Heart left ventricle (tissue), 16 donors: ENCODE measurements at regions not wholly inside any gene's neighbourhood (a gene's known extent, or its start where the extent isn't known, plus 50 kb on each side); places are given as distances from the start of the nearest gene placed in this dataset.

ENCODE experiments used
- ATAC-seq, 4 donors: fragments of 200-7000 bp; cut with Tn5 transposase; one replicate each; pipeline ENCODE4 v1.9.1; 2020 to 2022; ENCODE audit warnings: moderate library complexity in 4 of 4, mild to moderate bottlenecking in 3 of 4, moderate number of reproducible peaks in 1 of 4
- DNase-seq, 5 donors: peaks; one replicate each; pipeline ENCODE4 v3.0.0-alpha.2; 2020
- H3K27ac ChIP-seq, 12 donors: fragments of 200-600 bp; sonication (generic) in 4 of 12; one replicate each; pipeline versions ENCODE4 v1.5.0 to v1.8.0; 2016 to 2022; ENCODE audit warnings: mild to moderate bottlenecking in 2 of 12
- H3K27me3 ChIP-seq, 9 donors: fragments of 200-600 bp; sonication (generic) in 2 of 9; one replicate each; pipeline versions ENCODE4 v1.5.1 to v1.8.0; 2016 to 2022; ENCODE audit warnings: mild to moderate bottlenecking in 3 of 9
- H3K36me3 ChIP-seq, 9 donors: fragments of 200-600 bp; sonication (generic) in 2 of 9; one replicate each; pipeline versions ENCODE4 v1.5.0 to v1.8.0; 2018 to 2022; ENCODE audit warnings: mild to moderate bottlenecking in 2 of 9
- H3K4me1 ChIP-seq, 12 donors: fragments of 200-600 bp; sonication (generic) in 4 of 12; one replicate each; pipeline versions ENCODE4 v1.5.0 to v1.8.0; 2016 to 2022; ENCODE audit warnings: mild to moderate bottlenecking in 3 of 12
- H3K4me3 ChIP-seq, 12 donors: fragments of 200-600 bp; sonication (generic) in 4 of 12; one replicate each; pipeline versions ENCODE4 v1.5.0 to v1.8.0; 2017 to 2022; ENCODE audit warnings: mild to moderate bottlenecking in 9 of 12, moderate library complexity in 4 of 12
- H3K9me3 ChIP-seq, 12 donors: fragments of 200-600 bp; sonication (generic) in 4 of 12; one replicate each; pipeline versions ENCODE4 v1.5.0 to v1.8.0; 2016 to 2022; ENCODE audit warnings: mild to moderate bottlenecking in 1 of 12
- POLR2A ChIP-seq, 2 donors: fragments of 450-650 bp; IDR thresholded peaks; one replicate each; pipeline ENCODE4 v1.6.1; 2017; ENCODE audit warnings: antibody characterized with exemption in 2 of 2, mild to moderate bottlenecking in 2 of 2, moderate library complexity in 2 of 2
- WGBS, 4 donors: extraction: QIAGEN DNeasy Blood & Tissue Kit in 2 of 4; methylation state at CpG; one replicate each; pipeline versions ENCODE4 v1.1.5 to v1.1.7; 2013 to 2018; 5-methylcytosine and 5-hydroxymethylcytosine counted together
- intact Hi-C, 10 donors: fragments of 100-400 bp; cut with DNase I; formaldehyde crosslinking; loops; one replicate each; pipeline versions ENCODE4 v1.11.1 to v1.14.2; 2022
- TF ChIP-seq, protein P1 (sequence below), 12 donors: fragments of 200-600 bp; sonication (generic) in 4 of 12; IDR thresholded peaks; one replicate each; pipeline versions ENCODE4 v1.5.0 to v1.8.0; 2018 to 2022; ENCODE audit warnings: antibody characterized with exemption in 12 of 12, mild to moderate bottlenecking in 5 of 12
- donor health status: ischemic (EF 13 %, LVEDD 7.1; RV severe dilation, severe dysfunction).
- donor health status: healthy with polysubstance abuse.
- donor health status: DM: no; HTN: yes; CAD: no.
- donor health status: DM: no; HTN: no; CAD: no.
- donor health status: ischemic (EF 25% LVEDD 6.9; RV normal size, moderate dysfunction).
- donor health status: ischemic (EF 25% LVEDD 5.7; RV mildly dilated, moderate dysfunction).
- donor health status: healthy.
- donor health status: DM: yes; HTN: yes; CAD: no.
- donor health status: ischemic (EF 35%, LVEDD 5.7; RV mildly dilated, moderate dysfunction).
- donor health status: nonischemic (EF 11% LVEDD 7.7; RV severe dilation, severe dysfunction).
- donor health status: DM: yes; HTN: yes; CAD: no.
- donor health status: PGD.
- donor health status: ischemic (EF 29% LVEDD 5.4; RV normal size, mild dysfunction).
- donor health status: nonischemic (EF 23%, LVEDD 6.1; RV moderate dilation, normal function).

DNA sequence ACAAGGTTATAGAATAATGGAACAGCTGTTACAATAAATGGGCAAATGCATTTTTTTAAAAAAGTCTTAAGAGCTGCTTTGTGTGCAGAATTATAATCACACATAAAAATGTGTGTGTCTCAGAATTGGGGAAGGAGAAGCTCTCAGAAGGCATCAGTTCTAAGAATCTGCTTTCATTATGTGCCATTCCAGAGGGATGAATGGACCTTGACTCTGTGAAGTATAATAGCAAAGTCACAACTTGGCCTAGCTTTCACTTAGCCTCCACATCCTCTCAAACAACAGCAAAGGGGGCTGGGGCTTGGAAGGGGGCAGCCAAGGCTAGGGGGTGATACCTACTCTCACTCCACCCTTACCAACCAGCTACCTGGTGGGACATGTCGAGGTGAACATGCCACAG lies 265.0 kb downstream of the CDC5L start:
- WGBS, 4 donors = 83 to 100% (median 93%) methylated on average over 1 of the region's 1 CpG
- no peak for DNase-seq

DNA sequence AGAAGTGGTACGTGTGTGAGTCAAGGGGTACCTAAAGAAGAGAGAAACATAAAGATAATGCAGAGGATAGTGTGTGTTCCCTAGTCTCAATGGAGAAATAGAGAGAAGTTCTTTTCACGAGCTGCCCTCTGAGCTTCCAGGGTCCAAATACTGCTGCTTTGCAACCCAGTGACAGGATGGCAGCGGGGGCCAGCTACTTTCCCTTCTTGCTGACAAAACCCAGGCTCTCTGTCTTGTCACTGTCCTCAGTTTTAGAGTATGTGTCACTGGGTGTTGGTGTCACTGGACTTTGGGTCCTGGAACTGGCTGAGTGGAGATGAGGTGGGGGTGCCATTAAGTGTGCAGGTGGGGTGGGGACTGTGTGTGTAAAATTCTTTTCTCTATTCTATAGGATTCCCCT lies 265.6 kb downstream of the CDC5L start:
- Histone ChIP-seq H3K4me1 (peaks cover 0 to 12% (median 0%) of the 10 kb centered on the region in 12 donors), H3K4me3 (no peak overlapping the region), H3K36me3 (no peaks in the 10 kb centered on the region), H3K27me3 (no peaks in the 10 kb centered on the region), H3K9me3 (no peaks in the 10 kb centered on the region), H3K27ac (no peak overlapping the region)
- ATAC-seq (no peak), DNase-seq (no peak)
- WGBS, 4 donors = 85 to 92% (median 90%) methylated on average over 3 of the region's 3 CpGs
- TF ChIP-seq, protein P1, sequence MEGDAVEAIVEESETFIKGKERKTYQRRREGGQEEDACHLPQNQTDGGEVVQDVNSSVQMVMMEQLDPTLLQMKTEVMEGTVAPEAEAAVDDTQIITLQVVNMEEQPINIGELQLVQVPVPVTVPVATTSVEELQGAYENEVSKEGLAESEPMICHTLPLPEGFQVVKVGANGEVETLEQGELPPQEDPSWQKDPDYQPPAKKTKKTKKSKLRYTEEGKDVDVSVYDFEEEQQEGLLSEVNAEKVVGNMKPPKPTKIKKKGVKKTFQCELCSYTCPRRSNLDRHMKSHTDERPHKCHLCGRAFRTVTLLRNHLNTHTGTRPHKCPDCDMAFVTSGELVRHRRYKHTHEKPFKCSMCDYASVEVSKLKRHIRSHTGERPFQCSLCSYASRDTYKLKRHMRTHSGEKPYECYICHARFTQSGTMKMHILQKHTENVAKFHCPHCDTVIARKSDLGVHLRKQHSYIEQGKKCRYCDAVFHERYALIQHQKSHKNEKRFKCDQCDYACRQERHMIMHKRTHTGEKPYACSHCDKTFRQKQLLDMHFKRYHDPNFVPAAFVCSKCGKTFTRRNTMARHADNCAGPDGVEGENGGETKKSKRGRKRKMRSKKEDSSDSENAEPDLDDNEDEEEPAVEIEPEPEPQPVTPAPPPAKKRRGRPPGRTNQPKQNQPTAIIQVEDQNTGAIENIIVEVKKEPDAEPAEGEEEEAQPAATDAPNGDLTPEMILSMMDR (IDR thresholded peaks at IDR 0.05) = no peak
- no peak for TF ChIP-seq POLR2A (IDR thresholded peaks at IDR 0.05)
- intact Hi-C loops = loop anchor here in 7 of 10 donors (5.0 to 10.0 kb wide), 7 partner anchors 176 to 1272 kb away; no protein-coding TSS in a partner anchor

More for the DNA sequence above, 265.0 kb downstream of the CDC5L start:
- intact Hi-C loops = loop anchor here in 7 of 10 donors (5.0 to 10.0 kb wide), 7 partner anchors 175 to 1272 kb away; no protein-coding TSS in a partner anchor
- Histone ChIP-seq H3K27ac (no peak overlapping the region), H3K4me3 (no peak overlapping the region), H3K9me3 (no peaks in the 10 kb centered on the region), H3K27me3 (peaks cover 0 to 4% (median 0%) of the 10 kb centered on the region in 9 donors), H3K36me3 (no peaks in the 10 kb centered on the region), H3K4me1 (peaks cover 0 to 12% (median 0%) of the 10 kb centered on the region in 12 donors)
- no peak for TF ChIP-seq POLR2A (IDR thresholded peaks at IDR 0.05)
- TF ChIP-seq, protein P1 (IDR thresholded peaks at IDR 0.05) = no peak
- no peak for ATAC-seq

DNA sequence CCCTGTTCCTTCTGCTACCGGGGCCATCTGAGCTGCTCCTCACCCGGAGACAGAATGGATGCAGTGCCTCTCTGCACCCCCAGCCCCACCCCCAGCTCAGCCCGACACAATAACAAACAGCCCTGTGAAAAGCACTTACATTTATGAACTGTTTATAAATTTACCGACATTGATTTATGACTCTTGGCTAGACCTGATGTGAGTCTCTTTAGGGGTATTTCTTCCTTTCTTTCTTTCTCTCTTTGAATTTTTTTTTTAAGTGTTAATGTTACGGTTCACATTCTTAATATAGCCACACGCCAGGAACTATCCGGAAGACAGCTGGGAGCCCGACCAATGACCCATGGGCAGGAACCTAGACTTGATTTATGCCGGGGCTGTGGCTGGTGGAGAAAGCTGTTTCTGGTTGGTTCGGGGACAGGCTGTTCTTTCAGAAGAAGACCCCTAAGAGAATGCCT lies 266.3 kb downstream of the CDC5L start:
- Histone ChIP-seq H3K4me3 (no peak overlapping the region), H3K27ac (no peak overlapping the region), H3K27me3 (peaks cover 0 to 4% (median 0%) of the 10 kb centered on the region in 9 donors), H3K36me3 (no peaks in the 10 kb centered on the region), H3K9me3 (peaks cover 0 to 5% (median 0%) of the 10 kb centered on the region in 12 donors), H3K4me1 (peaks cover 0 to 12% (median 0%) of the 10 kb centered on the region in 12 donors)
- intact Hi-C loops = loop anchor here in 9 of 10 donors (2.0 to 10.0 kb wide), 9 partner anchors 176 to 1271 kb away; no protein-coding TSS in a partner anchor
- TF ChIP-seq, protein P1 (IDR thresholded peaks at IDR 0.05) = no peak
- TF ChIP-seq POLR2A (IDR thresholded peaks at IDR 0.05) = no peak
- DNase-seq (no peak), ATAC-seq (no peak)
- 52 to 63% (median 57%) methylated on average over 10 of the region's 10 CpGs for WGBS, 4 donors

DNA sequence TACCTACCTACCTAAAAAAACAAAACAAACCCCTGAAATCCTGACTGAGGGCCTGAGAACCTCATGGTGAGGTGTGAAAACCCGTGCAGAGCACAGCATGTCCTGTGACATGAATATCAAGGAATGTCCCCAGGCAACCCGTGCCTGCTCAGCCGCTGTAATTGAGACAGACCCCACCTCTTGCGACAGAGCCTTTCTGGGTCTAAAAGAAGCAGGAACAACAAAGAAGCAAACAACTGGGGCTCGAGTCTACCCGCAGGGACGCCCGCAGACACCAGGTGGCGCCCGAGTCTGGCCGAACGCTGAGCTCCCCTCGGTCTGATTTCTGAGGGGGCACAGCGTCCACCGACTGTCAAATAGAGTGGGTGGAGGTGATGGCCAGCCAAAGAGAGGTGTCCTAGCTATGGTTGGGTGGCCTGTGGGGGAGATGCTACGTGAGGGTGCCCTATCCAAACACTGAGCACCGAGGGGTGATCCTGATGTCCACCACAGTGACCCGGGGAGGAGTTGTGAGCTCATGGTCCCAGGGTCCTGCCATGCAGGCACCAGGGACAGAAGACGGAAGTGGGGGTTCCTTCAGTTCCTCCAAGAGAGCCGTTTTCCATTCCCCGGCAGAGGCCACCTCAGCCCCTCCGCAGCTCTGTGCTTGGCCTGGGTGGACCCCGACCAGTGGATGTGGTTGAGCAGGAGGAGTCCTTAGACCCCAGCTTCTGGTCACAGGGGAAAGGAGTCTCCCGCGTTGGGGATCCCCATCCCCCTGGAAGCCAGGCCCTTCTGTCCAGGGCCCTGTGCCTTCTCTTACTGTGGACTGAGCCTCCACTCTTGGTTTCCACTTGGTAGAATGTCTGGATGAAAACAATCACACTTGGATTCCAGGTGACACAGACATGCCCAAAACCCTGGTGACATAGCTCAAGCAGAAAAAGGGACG lies 268.2 kb downstream of the CDC5L start:
- Histone ChIP-seq H3K27me3 (peaks cover 0 to 4% (median 0%) of the 10 kb centered on the region in 9 donors), H3K36me3 (no peaks in the 10 kb centered on the region), H3K9me3 (peaks cover 0 to 5% (median 0%) of the 10 kb centered on the region in 12 donors), H3K27ac (no peak overlapping the region), H3K4me1 (peaks cover 0 to 9% (median 0%) of the 10 kb centered on the region in 12 donors), H3K4me3 (no peak overlapping the region)
- peak; percentile 52 to 86 (median 61) for DNase-seq
- intact Hi-C loops = loop anchor here (1.0 to 10.0 kb wide), 10 partner anchors 759 to 1269 kb away; no protein-coding TSS in a partner anchor
- no peak for TF ChIP-seq POLR2A (IDR thresholded peaks at IDR 0.05)
- TF ChIP-seq, protein P1 (IDR thresholded peaks at IDR 0.05) = peak; percentile 80 to 98 (median 94)
- 27 to 33% (median 30%) methylated on average over 22 to 26 of the region's 26 CpGs for WGBS, 4 donors
- ATAC-seq = peak; percentile 63 to 86 (median 74)
